Glomerular endothelial cell (primary cell): ENCODE measurements at regions not wholly inside any gene's neighbourhood (a gene's known extent, or its start where the extent isn't known, plus 50 kb on each side); places are given as distances from the start of the nearest gene placed in this dataset.

Experiments used
- DNase-seq: peaks from one replicate; pipeline ENCODE4 v3.0.0-alpha.2; 2011; ENCODE audit warnings: low read depth, low spot score; ENCODE audit errors: extremely low read depth

- no peak for DNase-seq
These were observed 177.3 kb upstream of the DDHD1 start for GRCh38 chr14:53330441-53330840.

- no peak for DNase-seq
These were observed 175.7 kb upstream of the DDHD1 start for GRCh38 chr14:53328841-53329240.

GRCh38 chr14:53327716-53328115 is 174.6 kb upstream of the DDHD1 start:
- DNase-seq = no peak

- no peak for DNase-seq
These were observed 172.2 kb upstream of the DDHD1 start for GRCh38 chr14:53325176-53325806.

- no peak for DNase-seq
These were observed 163.4 kb upstream of the DDHD1 start for GRCh38 chr14:53316504-53316903.

GRCh38 chr14:53310412-53310811 is 157.3 kb upstream of the DDHD1 start:
- DNase-seq = no peak

GRCh38 chr14:53306911-53307310 is 153.8 kb upstream of the DDHD1 start:
- DNase-seq = no peak

GRCh38 chr14:53306267-53306721 is 153.2 kb upstream of the DDHD1 start:
- DNase-seq = peak; percentile 10

GRCh38 chr14:53304726-53305381 is 151.7 kb upstream of the DDHD1 start:
- no peak for DNase-seq

- peak; percentile 27 for DNase-seq
These were observed 143.0 kb upstream of the DDHD1 start for GRCh38 chr14:53295985-53296582.

- no peak for DNase-seq
These were observed 142.2 kb upstream of the DDHD1 start for GRCh38 chr14:53295372-53295771.

- DNase-seq = no peak
These were observed 133.2 kb upstream of the DDHD1 start for GRCh38 chr14:53286301-53286700.

GRCh38 chr14:53285821-53286220 is 132.7 kb upstream of the DDHD1 start:
- no peak for DNase-seq

- DNase-seq = no peak
These were observed 131.9 kb upstream of the DDHD1 start for GRCh38 chr14:53285064-53285463.

GRCh38 chr14:53278602-53279506 is 125.7 kb upstream of the DDHD1 start:
- peak; percentile 39 for DNase-seq

- DNase-seq = no peak
These were observed 120.5 kb upstream of the DDHD1 start for GRCh38 chr14:53273671-53274072.

- DNase-seq = no peak
These were observed 111.9 kb upstream of the DDHD1 start for GRCh38 chr14:53265025-53265424.

- DNase-seq = no peak
These were observed 107.8 kb upstream of the DDHD1 start for GRCh38 chr14:53260928-53261327.

GRCh38 chr14:53260286-53260685 is 107.2 kb upstream of the DDHD1 start:
- DNase-seq = no peak

GRCh38 chr14:53252141-53252540 is 99.0 kb upstream of the DDHD1 start:
- no peak for DNase-seq

- no peak for DNase-seq
These were observed 95.9 kb upstream of the DDHD1 start for GRCh38 chr14:53249059-53249458.
